ENCODE measurements at regions not wholly inside any gene's neighbourhood (a gene's known extent, or its start where the extent isn't known, plus 50 kb on each side); places are given as distances from the start of the nearest gene placed in this dataset.

- DNase-seq (ENCODE audit: low read depth): no peak
These were observed 249.4 kb downstream of the ACTL7B start for GRCh38 chr9:108606401-108606800.

GRCh38 chr9:108603141-108603540, 252.6 kb downstream of the ACTL7B start:
- no peak for DNase-seq (ENCODE audit: low read depth)

GRCh38 chr9:108600896-108601295, 254.9 kb downstream of the ACTL7B start:
- DNase-seq (ENCODE audit: low read depth): no peak

GRCh38 chr9:108599571-108599970, 256.2 kb downstream of the ACTL7B start:
- DNase-seq (ENCODE audit: low read depth): no peak

GRCh38 chr9:108591121-108591520, 264.7 kb downstream of the ACTL7B start:
- DNase-seq (ENCODE audit: low read depth): no peak

GRCh38 chr9:108588246-108588645, 267.5 kb downstream of the ACTL7B start:
- no peak for DNase-seq (ENCODE audit: low read depth)

GRCh38 chr9:108586471-108587139, 269.2 kb downstream of the ACTL7B start:
- no peak for DNase-seq (ENCODE audit: low read depth)

- DNase-seq (ENCODE audit: low read depth): no peak
These were observed 270.9 kb downstream of the ACTL7B start for GRCh38 chr9:108584860-108585259.

- DNase-seq (ENCODE audit: low read depth): no peak
These were observed 273.1 kb downstream of the ACTL7B start for GRCh38 chr9:108582726-108583125.

- DNase-seq (ENCODE audit: low read depth): no peak
These were observed 275.9 kb downstream of the ACTL7B start for GRCh38 chr9:108579757-108580439.

- no peak for DNase-seq (ENCODE audit: low read depth)
These were observed 280.5 kb downstream of the ACTL7B start for GRCh38 chr9:108575276-108575675.

- no peak for DNase-seq (ENCODE audit: low read depth)
These were observed 286.2 kb downstream of the ACTL7B start for GRCh38 chr9:108569624-108570023.

- DNase-seq (ENCODE audit: low read depth): no peak
These were observed 287.7 kb downstream of the ACTL7B start for GRCh38 chr9:108568093-108568492.

GRCh38 chr9:108567571-108567970, 288.2 kb downstream of the ACTL7B start:
- no peak for DNase-seq (ENCODE audit: low read depth)

GRCh38 chr9:108565651-108566378, 290.0 kb downstream of the ACTL7B start:
- DNase-seq (ENCODE audit: low read depth): no peak

- no peak for DNase-seq (ENCODE audit: low read depth)
These were observed 293.6 kb downstream of the ACTL7B start for GRCh38 chr9:108562176-108562575.

- no peak for DNase-seq (ENCODE audit: low read depth)
These were observed 296.4 kb downstream of the ACTL7B start for GRCh38 chr9:108559432-108559831.

- no peak for DNase-seq (ENCODE audit: low read depth)
These were observed 301.0 kb downstream of the ACTL7B start for GRCh38 chr9:108554831-108555230.

- no peak for DNase-seq (ENCODE audit: low read depth)
These were observed 302.6 kb downstream of the ACTL7B start for GRCh38 chr9:108553111-108553635.

- no peak for DNase-seq (ENCODE audit: low read depth)
These were observed 303.2 kb downstream of the ACTL7B start for GRCh38 chr9:108552459-108553040.

GRCh38 chr9:108551030-108551841, 304.6 kb downstream of the ACTL7B start:
- DNase-seq (ENCODE audit: low read depth): no peak

- no peak for DNase-seq (ENCODE audit: low read depth)
These were observed 305.7 kb downstream of the ACTL7B start for GRCh38 chr9:108550106-108550505.
